ENCODE measurements at regions not wholly inside any gene's neighbourhood (a gene's known extent, or its start where the extent isn't known, plus 50 kb on each side); places are given as distances from the start of the nearest gene placed in this dataset.

DNA sequence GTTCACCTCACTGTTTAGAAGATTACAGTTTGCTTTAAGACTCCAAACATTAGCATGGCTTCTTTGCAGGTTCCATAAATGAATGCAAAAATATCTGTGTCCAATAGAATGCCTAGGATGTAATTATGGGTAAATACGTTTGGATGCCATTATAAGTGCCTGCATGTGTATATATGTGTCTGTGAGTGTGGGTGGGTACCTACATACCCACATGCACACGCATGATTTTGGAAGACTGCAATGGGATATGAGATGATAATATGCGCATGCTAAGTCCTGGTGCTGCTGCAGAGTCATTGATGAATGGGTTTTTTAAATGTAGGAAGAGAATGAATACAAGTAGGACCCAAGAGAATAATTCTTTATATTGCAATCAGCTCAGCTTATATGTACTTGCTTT, 406.4 kb downstream of the ZSWIM6 start:
- Histone ChIP-seq H3K4me1 (ENCODE audit: control insufficient read depth in 1 of 2, insufficient read depth in 1 of 2, low read depth in 1 of 2, low read length in 1 of 2) (no peaks in the 10 kb centered on the region), H3K27ac (no peak overlapping the region), H3K9me3 (no peaks in the 10 kb centered on the region), H3K4me3 (ENCODE audit: low read depth in 1 of 2, low read length in 1 of 2) (no peak overlapping the region), H3K36me3 (no peaks in the 10 kb centered on the region), H3K27me3 (no peaks in the 10 kb centered on the region)
- TF ChIP-seq, protein P1, sequence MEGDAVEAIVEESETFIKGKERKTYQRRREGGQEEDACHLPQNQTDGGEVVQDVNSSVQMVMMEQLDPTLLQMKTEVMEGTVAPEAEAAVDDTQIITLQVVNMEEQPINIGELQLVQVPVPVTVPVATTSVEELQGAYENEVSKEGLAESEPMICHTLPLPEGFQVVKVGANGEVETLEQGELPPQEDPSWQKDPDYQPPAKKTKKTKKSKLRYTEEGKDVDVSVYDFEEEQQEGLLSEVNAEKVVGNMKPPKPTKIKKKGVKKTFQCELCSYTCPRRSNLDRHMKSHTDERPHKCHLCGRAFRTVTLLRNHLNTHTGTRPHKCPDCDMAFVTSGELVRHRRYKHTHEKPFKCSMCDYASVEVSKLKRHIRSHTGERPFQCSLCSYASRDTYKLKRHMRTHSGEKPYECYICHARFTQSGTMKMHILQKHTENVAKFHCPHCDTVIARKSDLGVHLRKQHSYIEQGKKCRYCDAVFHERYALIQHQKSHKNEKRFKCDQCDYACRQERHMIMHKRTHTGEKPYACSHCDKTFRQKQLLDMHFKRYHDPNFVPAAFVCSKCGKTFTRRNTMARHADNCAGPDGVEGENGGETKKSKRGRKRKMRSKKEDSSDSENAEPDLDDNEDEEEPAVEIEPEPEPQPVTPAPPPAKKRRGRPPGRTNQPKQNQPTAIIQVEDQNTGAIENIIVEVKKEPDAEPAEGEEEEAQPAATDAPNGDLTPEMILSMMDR (IDR thresholded peaks at IDR 0.05), result no peak

DNA sequence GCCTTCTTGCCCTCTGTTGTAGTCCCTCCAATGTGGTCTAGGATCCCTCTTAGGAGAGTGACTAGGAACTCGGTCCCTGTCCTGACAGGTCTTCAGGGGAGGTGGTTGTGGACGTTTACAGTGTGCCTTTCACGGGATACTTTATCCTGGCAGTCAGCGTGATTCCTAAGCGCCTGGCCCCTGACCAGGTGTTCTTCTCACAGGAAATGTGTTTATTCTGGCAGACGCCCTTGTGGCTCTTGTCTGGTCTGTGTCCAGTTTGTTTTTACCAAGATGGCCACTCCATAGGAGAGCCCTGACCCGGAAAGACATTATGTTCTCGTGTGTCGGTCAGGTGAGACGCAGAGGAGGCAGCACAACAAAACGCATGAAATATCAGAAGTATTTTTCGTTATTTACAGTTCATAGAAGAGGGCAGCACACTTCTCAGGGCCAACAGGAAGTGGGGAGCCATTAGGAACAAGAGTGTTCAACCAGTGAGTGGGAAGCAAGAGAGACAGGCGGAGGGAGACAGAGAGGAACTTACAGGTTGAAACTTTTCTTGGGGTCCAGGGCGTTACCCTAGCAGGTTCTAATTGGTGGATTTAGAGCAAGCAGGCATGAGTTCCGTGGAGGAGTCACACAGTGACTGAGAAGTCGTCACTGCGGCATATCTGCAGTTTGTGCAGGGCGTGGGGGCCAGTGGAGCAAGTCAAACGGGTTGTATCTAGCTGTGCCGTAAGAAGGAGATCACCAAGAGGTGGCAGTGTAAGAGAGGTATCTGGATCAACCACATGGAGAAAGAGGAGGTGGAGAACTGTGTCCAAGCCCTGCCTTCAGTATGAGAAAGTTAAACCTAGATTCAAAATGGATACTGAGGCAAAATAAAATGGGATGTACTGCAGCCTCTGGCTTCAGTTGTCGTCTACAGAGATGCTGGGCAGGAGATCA, 412.9 kb downstream of the ZSWIM6 start:
- no peaks in the 10 kb centered on the region for H3K27me3 ChIP-seq
- H3K36me3 ChIP-seq, result no peaks in the 10 kb centered on the region
- no peaks in the 10 kb centered on the region for H3K4me1 ChIP-seq (ENCODE audit: control insufficient read depth in 1 of 2, insufficient read depth in 1 of 2, low read depth in 1 of 2, low read length in 1 of 2)
- no peaks in the 10 kb centered on the region for H3K9me3 ChIP-seq
- no peak overlapping the region for H3K27ac ChIP-seq
- H3K4me3 ChIP-seq (ENCODE audit: low read depth in 1 of 2, low read length in 1 of 2), result no peak overlapping the region
- TF ChIP-seq, protein P1 (IDR thresholded peaks at IDR 0.05), result no peak

DNA sequence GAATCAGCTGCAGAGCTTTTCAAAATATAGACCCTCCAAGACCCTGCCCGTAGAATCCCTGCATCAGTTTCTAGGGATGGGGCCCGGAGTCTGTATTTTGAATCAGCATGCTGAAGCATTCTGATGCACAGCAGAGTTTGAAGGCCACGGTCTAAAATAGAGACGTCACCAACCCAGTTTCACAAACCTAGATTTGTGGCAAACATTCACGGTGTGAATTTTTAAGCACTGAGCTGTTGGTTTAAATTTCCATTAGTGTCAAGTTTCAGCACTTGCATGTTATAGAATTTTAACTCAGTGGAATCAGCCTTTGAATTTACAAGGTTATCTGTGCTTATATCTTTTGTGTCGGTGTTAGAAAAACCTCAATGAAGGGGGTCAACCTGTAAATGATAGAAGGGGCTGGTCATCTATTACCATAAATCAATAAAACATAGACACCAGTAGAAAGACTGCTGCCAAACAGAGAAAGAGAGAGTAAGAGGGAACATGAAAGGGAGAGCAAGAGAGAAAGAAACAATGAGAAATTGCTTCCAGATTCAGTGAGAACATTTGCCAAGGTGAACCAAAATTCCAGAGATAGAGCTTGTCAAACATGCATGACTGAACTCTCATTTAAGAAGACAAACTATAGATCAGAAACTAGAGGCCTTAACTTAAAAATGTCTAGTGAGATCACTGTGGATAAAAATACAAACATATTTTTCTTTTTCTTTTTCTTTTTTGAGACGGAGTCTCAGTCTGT, 414.9 kb downstream of the ZSWIM6 start:
- TF ChIP-seq, protein P1 (IDR thresholded peaks at IDR 0.05), result no peak
- H3K27ac ChIP-seq, result no peak overlapping the region
- no peak overlapping the region for H3K4me3 ChIP-seq (ENCODE audit: low read depth in 1 of 2, low read length in 1 of 2)

DNA sequence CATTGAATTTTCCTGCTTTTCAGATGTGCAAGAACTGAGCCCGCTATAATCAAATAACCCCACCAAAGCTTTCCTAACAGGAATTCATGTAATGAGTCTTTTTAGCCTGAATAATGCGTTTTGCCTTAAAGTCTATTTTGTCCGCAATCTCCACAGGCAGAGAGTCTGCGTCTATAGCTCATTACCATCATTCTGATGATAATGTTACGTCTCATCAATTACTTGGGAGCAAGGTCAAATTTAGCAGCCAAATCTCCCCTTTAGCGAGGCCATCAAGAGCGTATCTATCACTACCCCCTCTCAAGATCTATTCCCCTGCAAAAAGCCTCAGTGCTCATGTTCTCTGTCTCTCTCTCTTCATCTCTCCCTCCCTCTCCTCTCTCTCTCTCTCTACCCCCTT, 416.1 kb downstream of the ZSWIM6 start:
- TF ChIP-seq, protein P1 (IDR thresholded peaks at IDR 0.05), result no peak
- no peak overlapping the region for H3K4me3 ChIP-seq (ENCODE audit: low read depth in 1 of 2, low read length in 1 of 2)
- H3K9me3 ChIP-seq, result no peaks in the 10 kb centered on the region

More for the DNA sequence above, 414.9 kb downstream of the ZSWIM6 start:
- H3K36me3 ChIP-seq, result no peaks in the 10 kb centered on the region
- no peaks in the 10 kb centered on the region for H3K27me3 ChIP-seq
- no peaks in the 10 kb centered on the region for H3K4me1 ChIP-seq (ENCODE audit: control insufficient read depth in 1 of 2, insufficient read depth in 1 of 2, low read depth in 1 of 2, low read length in 1 of 2)
- H3K9me3 ChIP-seq, result no peaks in the 10 kb centered on the region

DNA sequence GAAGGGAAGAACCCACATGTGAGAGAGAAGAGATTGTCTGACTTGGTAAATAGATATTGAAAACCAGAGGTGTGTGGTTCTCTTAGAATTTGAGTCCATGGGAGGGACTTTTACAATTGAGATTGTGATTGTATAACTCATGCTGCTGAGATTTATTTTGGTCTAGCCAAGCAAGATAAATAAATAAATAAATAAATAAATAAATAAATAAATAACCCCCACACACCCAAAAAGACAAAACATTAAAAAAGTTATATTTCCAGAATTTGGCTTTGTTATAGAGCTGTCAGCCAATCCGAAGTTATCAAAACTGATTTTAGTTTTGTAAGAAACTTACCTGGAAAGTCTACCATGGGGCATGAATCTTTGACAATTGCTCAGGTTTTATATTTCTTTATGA, 416.6 kb downstream of the ZSWIM6 start:
- Histone ChIP-seq H3K27ac (no peak overlapping the region), H3K4me1 (ENCODE audit: control insufficient read depth in 1 of 2, insufficient read depth in 1 of 2, low read depth in 1 of 2, low read length in 1 of 2) (no peaks in the 10 kb centered on the region), H3K27me3 (no peaks in the 10 kb centered on the region), H3K4me3 (ENCODE audit: low read depth in 1 of 2, low read length in 1 of 2) (no peak overlapping the region), H3K9me3 (no peaks in the 10 kb centered on the region), H3K36me3 (no peaks in the 10 kb centered on the region)
- TF ChIP-seq, protein P1 (IDR thresholded peaks at IDR 0.05), result no peak

More for the DNA sequence above, 416.1 kb downstream of the ZSWIM6 start:
- Histone ChIP-seq H3K27me3 (no peaks in the 10 kb centered on the region), H3K36me3 (no peaks in the 10 kb centered on the region), H3K27ac (no peak overlapping the region), H3K4me1 (ENCODE audit: control insufficient read depth in 1 of 2, insufficient read depth in 1 of 2, low read depth in 1 of 2, low read length in 1 of 2) (no peaks in the 10 kb centered on the region)

Data from neutrophil (primary cell).